H1 (cell line): ENCODE measurements at regions not wholly inside any gene's neighbourhood (a gene's known extent, or its start where the extent isn't known, plus 50 kb on each side); places are given as distances from the start of the nearest gene placed in this dataset.

Experiments
- CTCF ChIA-PET: fragments of 300-600 bp; sonication (Branson Sonifier 250); formaldehyde crosslinking; loops from one replicate; lab custom pipeline; 2021; ENCODE audit not compliant: partially characterized antibody; lab: Charles Lee
- POLR2A ChIA-PET: fragments of 300-600 bp; sonication (Branson Sonifier 250); formaldehyde crosslinking; loops from one replicate; lab custom pipeline; 2021; ENCODE audit warnings: inconsistent platforms; ENCODE audit not compliant: partially characterized antibody; lab: Charles Lee
- DNase-seq, 2 experiments: peaks; one replicate each; pipeline versions ENCODE4 v3.0.0 to v3.0.0-alpha.2; 2010 to 2022; ENCODE audit warnings: low spot score in 2 of 2, low read depth in 1 of 2, mixed read lengths in 1 of 2
- FAIRE-seq: peaks from 2 replicates; lab custom pipeline; 2011; peaks lifted over from hg19 to GRCh38; lab: Jason Lieb, UNC
- H2AFZ ChIP-seq: 2 replicates; pipeline ENCODE4 v1.8.1; 2012; ENCODE audit warnings: low read length, inconsistent platforms
- H2AK5ac ChIP-seq: 2 replicates; pipeline ENCODE4 v1.6.1; 2013; ENCODE audit warnings: low read depth, low read length
- H2BK120ac ChIP-seq: replicated peaks from 2 replicates; pipeline ENCODE3; 2013; ENCODE audit warnings: low read depth, low read length, inconsistent platforms
- H2BK12ac ChIP-seq: 2 replicates; pipeline ENCODE4 v1.6.1; 2013; ENCODE audit warnings: low read depth, low read length
- H2BK15ac ChIP-seq: 2 replicates; pipeline ENCODE4 v1.6.1; 2013; ENCODE audit warnings: low read length
- H2BK20ac ChIP-seq: 2 replicates; pipeline ENCODE4 v1.6.1; 2013; ENCODE audit warnings: low read length
- H2BK5ac ChIP-seq: 2 replicates; pipeline ENCODE4 v1.6.1; 2013; ENCODE audit warnings: low read depth, low read length
- H3K14ac ChIP-seq: 2 replicates; pipeline ENCODE4 v1.6.1; 2013; ENCODE audit warnings: inconsistent platforms; ENCODE audit not compliant: insufficient read length
- H3K18ac ChIP-seq: 2 replicates; pipeline ENCODE4 v1.6.1; 2013; ENCODE audit warnings: low read length; ENCODE audit errors: extremely low read depth
- H3K23ac ChIP-seq: 2 replicates; pipeline ENCODE4 v1.6.1; 2013; ENCODE audit warnings: inconsistent platforms; ENCODE audit not compliant: insufficient read length
- H3K23me2 ChIP-seq: 2 replicates; pipeline ENCODE4 v1.6.1; 2013; ENCODE audit warnings: low read depth, low read length
- H3K27ac ChIP-seq: 2 replicates; pipeline ENCODE4 v1.6.1; 2011; ENCODE audit warnings: low read depth, low read length, inconsistent platforms
- H3K27me3 ChIP-seq, 4 experiments: replicated peaks in 1 of 4; 1 replicate in 1 of 4; 2 replicates in 3 of 4; pipeline versions ENCODE4 v1.6.1 to v1.8.1; 2011 to 2013; ENCODE audit warnings: low read length in 3 of 4, mild to moderate bottlenecking in 3 of 4, inconsistent platforms in 2 of 4, mixed read lengths in 2 of 4, moderate library complexity in 1 of 4; ENCODE audit not compliant: control insufficient read depth in 3 of 4, insufficient read depth in 3 of 4; ENCODE audit errors: extremely low read depth in 1 of 4
- H3K36me3 ChIP-seq, 4 experiments: 2 replicates each; pipeline versions ENCODE4 v1.6.1 to v1.8.1; 2011 to 2013; ENCODE audit warnings: mild to moderate bottlenecking in 4 of 4, low read length in 3 of 4, moderate library complexity in 2 of 4, control low read depth in 1 of 4, inconsistent platforms in 1 of 4; ENCODE audit not compliant: insufficient read depth in 4 of 4, control insufficient read depth in 2 of 4
- H3K4ac ChIP-seq: replicated peaks from 2 replicates; pipeline ENCODE3; 2013; ENCODE audit warnings: low read length, low read depth, mixed read lengths, inconsistent platforms; ENCODE audit not compliant: insufficient read length
- H3K4me1 ChIP-seq, 4 experiments: replicated peaks in 1 of 4; 1 replicate in 1 of 4; 2 replicates in 3 of 4; pipeline versions ENCODE4 v1.6.1 to v1.8.1; 2011 to 2013; ENCODE audit warnings: low read length in 3 of 4, inconsistent platforms in 2 of 4, mixed read lengths in 1 of 4; ENCODE audit not compliant: insufficient read depth in 4 of 4, control insufficient read depth in 3 of 4
- H3K4me2 ChIP-seq, 2 experiments: 2 replicates each; pipeline versions ENCODE4 v1.6.1 to v1.8.1; 2011 to 2013; ENCODE audit warnings: low read depth in 2 of 2, low read length in 2 of 2, control low read depth in 1 of 2, inconsistent platforms in 1 of 2, mild to moderate bottlenecking in 1 of 2; ENCODE audit not compliant: insufficient read depth in 1 of 2
- H3K4me3 ChIP-seq, 4 experiments: fragments of 200-600, 300-600 bp in 1 of 4; sonication (generic), shearing (Covaris generic), sonication (Bioruptor Twin) in 1 of 4; 2 replicates each; pipeline versions ENCODE4 v1.5.1 to v1.8.1; 2011 to 2016; ENCODE audit warnings: low read length in 4 of 4, low read depth in 3 of 4, control low read depth in 2 of 4, inconsistent platforms in 2 of 4, mild to moderate bottlenecking in 2 of 4, mixed read lengths in 1 of 4, moderate library complexity in 1 of 4; ENCODE audit not compliant: insufficient read depth in 2 of 4; ENCODE audit errors: extremely low read depth in 1 of 4
- H3K56ac ChIP-seq: replicated peaks from 2 replicates; pipeline ENCODE3; 2013; ENCODE audit warnings: low read depth, mild to moderate bottlenecking, mixed read lengths, low read length, inconsistent platforms; ENCODE audit not compliant: insufficient read length
- H3K79me1 ChIP-seq: 2 replicates; pipeline ENCODE4 v1.6.1; 2013; ENCODE audit warnings: low read depth, low read length, control low read depth
- H3K79me2 ChIP-seq, 2 experiments: 2 replicates each; pipeline versions ENCODE4 v1.6.1 to v1.8.1; 2012 to 2013; ENCODE audit warnings: low read length in 2 of 2, mild to moderate bottlenecking in 2 of 2, inconsistent platforms in 1 of 2; ENCODE audit not compliant: insufficient read depth in 2 of 2, control insufficient read depth in 1 of 2
- H3K9ac ChIP-seq, 4 experiments: replicated peaks in 1 of 4; 1 replicate in 1 of 4; 2 replicates in 3 of 4; pipeline versions ENCODE4 v1.6.1 to v1.8.1; 2011 to 2013; ENCODE audit warnings: low read depth in 3 of 4, low read length in 3 of 4, control low read depth in 2 of 4, mild to moderate bottlenecking in 2 of 4, moderate library complexity in 2 of 4, inconsistent platforms in 1 of 4; ENCODE audit errors: extremely low read depth in 1 of 4
- H3K9me3 ChIP-seq, 2 experiments: 2 replicates each; pipeline versions ENCODE4 v1.6.1 to v1.8.1; 2012 to 2013; ENCODE audit warnings: mild to moderate bottlenecking in 2 of 2, moderate library complexity in 2 of 2, control low read depth in 1 of 2, inconsistent platforms in 1 of 2, low read depth in 1 of 2, low read length in 1 of 2, mixed read lengths in 1 of 2; ENCODE audit not compliant: insufficient read depth in 2 of 2
- H4K20me1 ChIP-seq, 2 experiments: replicated peaks in 1 of 2; 2 replicates each; pipeline versions ENCODE3 to v1.8.1; 2011 to 2013; ENCODE audit warnings: inconsistent platforms in 2 of 2, low read length in 2 of 2, mild to moderate bottlenecking in 1 of 2; ENCODE audit not compliant: insufficient read depth in 2 of 2, control insufficient read depth in 1 of 2
- H4K5ac ChIP-seq: 2 replicates; pipeline ENCODE4 v1.6.1; 2013; ENCODE audit warnings: low read length, low read depth, mixed read lengths, inconsistent platforms; ENCODE audit not compliant: insufficient read length
- H4K8ac ChIP-seq: 2 replicates; pipeline ENCODE4 v1.8.0; 2013; ENCODE audit warnings: mild to moderate bottlenecking, moderate library complexity, low read length, inconsistent platforms; ENCODE audit not compliant: insufficient read depth; ENCODE audit errors: extremely low read depth
- H4K91ac ChIP-seq: replicated peaks from 2 replicates; pipeline ENCODE3; 2013; ENCODE audit warnings: low read length, mixed read lengths, inconsistent platforms; ENCODE audit not compliant: insufficient read length
- CHD1 ChIP-seq: IDR thresholded peaks from 2 replicates; pipeline ENCODE4 v1.6.1; 2012; ENCODE audit warnings: low read depth, low read length, improper control_type of control experiment
- CHD2 ChIP-seq: IDR thresholded peaks from 2 replicates; pipeline ENCODE4 v1.6.1; 2012; ENCODE audit warnings: low read length, improper control_type of control experiment
- CTBP2 ChIP-seq: IDR thresholded peaks from 2 replicates; pipeline ENCODE4 v1.7.0; 2011; ENCODE audit warnings: borderline replicate concordance, mild to moderate bottlenecking, moderate library complexity, mixed read lengths, low read length; ENCODE audit not compliant: insufficient read depth, insufficient read length
- HDAC6 ChIP-seq: IDR thresholded peaks from one replicate; pipeline ENCODE4 v1.7.1; 2012; ENCODE audit warnings: low read depth, mild to moderate bottlenecking, inconsistent platforms, low read length, moderate library complexity
- KDM4A ChIP-seq: IDR thresholded peaks from one replicate; pipeline ENCODE4 v1.7.1; 2012; ENCODE audit warnings: low read depth, mild to moderate bottlenecking, moderate library complexity, low read length, inconsistent platforms; ENCODE audit not compliant: severe bottlenecking
- NANOG ChIP-seq: IDR thresholded peaks from 2 replicates; pipeline ENCODE4 v1.6.1; 2011; ENCODE audit warnings: low read length, low read depth, mild to moderate bottlenecking, inconsistent platforms; ENCODE audit not compliant: insufficient read depth, poor library complexity, severe bottlenecking
- PHF8 ChIP-seq: fragments of 200-600 bp; sonication (generic); conservative IDR thresholded peaks from 2 replicates; pipeline ENCODE4 v1.7.1; 2012; ENCODE audit warnings: low read depth, mild to moderate bottlenecking, inconsistent platforms, low read length, moderate library complexity
- SIRT6 ChIP-seq: IDR thresholded peaks from one replicate; pipeline ENCODE4 v1.7.1; 2012; ENCODE audit warnings: low read length, inconsistent platforms
- SP1 ChIP-seq: IDR thresholded peaks from 2 replicates; pipeline ENCODE4 v1.6.1; 2011; ENCODE audit warnings: low read depth, low read length
- SP4 ChIP-seq: IDR thresholded peaks from 2 replicates; pipeline ENCODE4 v1.6.1; 2012; ENCODE audit warnings: low read length, inconsistent platforms
- SUZ12 ChIP-seq: fragments of 200-600 bp; sonication (generic); IDR thresholded peaks from 2 replicates; pipeline ENCODE4 v1.6.1; 2012; ENCODE audit warnings: mild to moderate bottlenecking, inconsistent platforms, low read length, moderate library complexity, mixed read lengths
- TAF7 ChIP-seq: optimal IDR thresholded peaks from 2 replicates; pipeline ENCODE3; 2011; ENCODE audit warnings: low read depth, mild to moderate bottlenecking, inconsistent platforms, low read length, moderate library complexity, borderline replicate concordance
- WGBS, 2 experiments: shearing (Covaris generic) in 1 of 2; methylation state at CpG; one replicate each; pipeline versions ENCODE4 v1.1.6 to v1.1.7; 2013 to 2015; ENCODE audit warnings: low lambda C conversion rate in 2 of 2, mixed read lengths in 2 of 2, inconsistent platforms in 1 of 2, low coverage in 1 of 2, missing lambda C conversion rate in 1 of 2; ENCODE audit not compliant: insufficient replicate concordance in 2 of 2, insufficient coverage in 1 of 2, insufficient read length in 1 of 2; ENCODE audit errors: extremely low coverage in 1 of 2, missing lambda C conversion rate in 1 of 2; 5-methylcytosine and 5-hydroxymethylcytosine counted together
- TF ChIP-seq, protein P1 (sequence below), 3 experiments: IDR thresholded peaks; 1 replicate in 2 of 3; 2 replicates in 1 of 3; pipeline versions ENCODE4 v1.5.1 to v1.6.1; 2011; ENCODE audit warnings: low read length in 3 of 3, mild to moderate bottlenecking in 3 of 3, inconsistent platforms in 2 of 3, low read depth in 1 of 3, moderate library complexity in 1 of 3; ENCODE audit not compliant: insufficient read depth in 1 of 3; ENCODE audit errors: control extremely low read depth in 1 of 3

DNA sequence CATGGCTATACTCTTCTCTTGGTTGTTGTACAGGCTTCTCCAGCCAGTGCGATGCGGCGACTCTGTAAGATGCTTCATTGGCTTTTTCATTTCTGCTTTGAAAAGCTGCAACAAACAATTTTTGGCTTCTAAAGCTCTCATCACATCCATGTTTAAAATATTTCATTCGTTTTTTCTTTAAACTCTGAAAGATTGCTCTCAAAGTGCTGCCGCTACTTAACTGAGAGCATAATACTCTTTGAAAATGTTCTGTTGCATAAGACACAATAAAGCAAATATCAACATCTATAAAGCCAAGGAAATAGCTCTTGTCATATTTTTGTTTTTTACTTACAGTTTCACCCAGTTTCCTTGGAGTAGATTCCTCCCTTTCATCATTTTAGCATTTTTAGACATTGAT is 468.3 kb downstream of the TBC1D22A start:
- Histone ChIP-seq H2BK5ac (no peak overlapping the region), H3K4me3 (no peak overlapping the region), H3K9me3 (peaks cover 70 to 78% of the 10 kb centered on the region in 2 experiments), H3K23ac (no peak overlapping the region), H3K18ac (no peak overlapping the region), H3K14ac (no peak overlapping the region), H3K9ac (no peak overlapping the region), H2BK20ac (no peak overlapping the region), H2AK5ac (no peak overlapping the region), H2AFZ (no peak overlapping the region), H3K27ac (no peak overlapping the region), H2BK120ac (no peak overlapping the region), H3K23me2 (peaks cover 2% of the 10 kb centered on the region; the same call in 1 of the 2 replicates), H4K91ac (no peak overlapping the region), H3K4me1 (no peaks in the 10 kb centered on the region), H4K8ac (no peak overlapping the region), H3K27me3 (no peaks in the 10 kb centered on the region), H3K79me1 (no peaks in the 10 kb centered on the region), H2BK15ac (no peak overlapping the region), H3K4ac (no peak overlapping the region), H3K56ac (no peak overlapping the region), H4K5ac (no peak overlapping the region), H3K4me2 (no peak overlapping the region), H3K36me3 (no peaks in the 10 kb centered on the region), H3K79me2 (no peaks in the 10 kb centered on the region), H4K20me1 (no peaks in the 10 kb centered on the region), H2BK12ac (no peak overlapping the region)
- 87% methylated on average over 5 of the region's 5 CpGs; no CpG with 5 or more reads in 1 of the 2 experiments for WGBS, 2 experiments
- ChIA-PET POLR2A (no interaction called here), CTCF (interaction anchor here (1.0 kb wide), 1 partner anchor 16 kb away, joined by 3 read pairs; no protein-coding TSS in a partner anchor)
- no peak for FAIRE-seq
- DNase-seq = no peak
- TF ChIP-seq SP1 = no peak
- no peak for TF ChIP-seq SP4
- TF ChIP-seq KDM4A = no peak
- TF ChIP-seq SUZ12 = no peak
- TF ChIP-seq, protein P1, sequence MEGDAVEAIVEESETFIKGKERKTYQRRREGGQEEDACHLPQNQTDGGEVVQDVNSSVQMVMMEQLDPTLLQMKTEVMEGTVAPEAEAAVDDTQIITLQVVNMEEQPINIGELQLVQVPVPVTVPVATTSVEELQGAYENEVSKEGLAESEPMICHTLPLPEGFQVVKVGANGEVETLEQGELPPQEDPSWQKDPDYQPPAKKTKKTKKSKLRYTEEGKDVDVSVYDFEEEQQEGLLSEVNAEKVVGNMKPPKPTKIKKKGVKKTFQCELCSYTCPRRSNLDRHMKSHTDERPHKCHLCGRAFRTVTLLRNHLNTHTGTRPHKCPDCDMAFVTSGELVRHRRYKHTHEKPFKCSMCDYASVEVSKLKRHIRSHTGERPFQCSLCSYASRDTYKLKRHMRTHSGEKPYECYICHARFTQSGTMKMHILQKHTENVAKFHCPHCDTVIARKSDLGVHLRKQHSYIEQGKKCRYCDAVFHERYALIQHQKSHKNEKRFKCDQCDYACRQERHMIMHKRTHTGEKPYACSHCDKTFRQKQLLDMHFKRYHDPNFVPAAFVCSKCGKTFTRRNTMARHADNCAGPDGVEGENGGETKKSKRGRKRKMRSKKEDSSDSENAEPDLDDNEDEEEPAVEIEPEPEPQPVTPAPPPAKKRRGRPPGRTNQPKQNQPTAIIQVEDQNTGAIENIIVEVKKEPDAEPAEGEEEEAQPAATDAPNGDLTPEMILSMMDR (IDR thresholded peaks at IDR 0.05; ENCODE audit: control extremely low read depth in 1 of 3, insufficient read depth in 1 of 3, low read depth in 1 of 3, low read length in 3 of 3) = no peak
- TF ChIP-seq TAF7 = no peak
- TF ChIP-seq HDAC6 = no peak
- TF ChIP-seq CHD1 = no peak
- TF ChIP-seq SIRT6 = no peak
- TF ChIP-seq NANOG = no peak
- no peak for TF ChIP-seq CHD2
- no peak for TF ChIP-seq CTBP2
- no peak for TF ChIP-seq PHF8
